ENCODE measurements at regions not wholly inside any gene's neighbourhood (a gene's known extent, or its start where the extent isn't known, plus 50 kb on each side); places are given as distances from the start of the nearest gene placed in this dataset.

- no peak overlapping the region for H3K4me3 ChIP-seq (replicated peaks in 1 of 3; ENCODE audit: insufficient read depth in 1 of 3, low read depth in 1 of 3, low read length in 3 of 3)
- no peaks in the 10 kb centered on the region for H3K79me2 ChIP-seq (ENCODE audit: control insufficient read depth, insufficient read depth, low read length)
- H3K27me3 ChIP-seq (ENCODE audit: control insufficient read depth in 2 of 2, insufficient read depth in 2 of 2, low read length in 2 of 2) = no peaks in the 10 kb centered on the region
- no peak overlapping the region for H3K4me2 ChIP-seq (ENCODE audit: insufficient read depth, low read length)
- POLR2A ChIA-PET = no interaction called here
- H4K20me1 ChIP-seq (replicated peaks; ENCODE audit: control insufficient read depth, extremely low read depth, insufficient read depth, low read length) = no peaks in the 10 kb centered on the region
- no peak overlapping the region for H3K9ac ChIP-seq (replicated peaks; ENCODE audit: extremely low read depth, insufficient read depth, low read length)
- no peaks in the 10 kb centered on the region for H3K9me1 ChIP-seq (replicated peaks; ENCODE audit: control insufficient read depth, extremely low read depth, insufficient read depth, low read length)
- CTCF ChIA-PET = no interaction called here
- H3K27ac ChIP-seq (ENCODE audit: insufficient read depth, low read depth, low read length) = no peak overlapping the region
- no TSS peak for BruUV-seq (replicated peaks)
- H3K4me1 ChIP-seq (ENCODE audit: control insufficient read depth, extremely low read depth, insufficient read depth, low read length) = no peaks in the 10 kb centered on the region
- intact Hi-C loops (cut with micrococcal nuclease) (no loop called here), dilution Hi-C loops (cut with MboI; ENCODE audit: extremely low pct_ligation_motif_present, low sequenced_read_pairs) (no loop called here)
- FAIRE-seq (no peak), DNase-seq (ENCODE audit: low read depth, low spot score) (no peak)
- TF ChIP-seq, protein P1, sequence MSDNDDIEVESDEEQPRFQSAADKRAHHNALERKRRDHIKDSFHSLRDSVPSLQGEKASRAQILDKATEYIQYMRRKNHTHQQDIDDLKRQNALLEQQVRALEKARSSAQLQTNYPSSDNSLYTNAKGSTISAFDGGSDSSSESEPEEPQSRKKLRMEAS (IDR thresholded peaks at IDR 0.05; ENCODE audit: insufficient read depth, insufficient read length) = no peak
- TF ChIP-seq GATA2 (IDR thresholded peaks at IDR 0.05; ENCODE audit: insufficient read depth, insufficient read length, low read depth, low read length) (no peak), CTCF (IDR thresholded peaks at IDR 0.05; ENCODE audit: extremely low read depth in 1 of 2, insufficient read depth in 1 of 2, low read depth in 1 of 2, low read length in 2 of 2) (no peak), POLR2AphosphoS5 (IDR thresholded peaks at IDR 0.05; ENCODE audit: insufficient read depth, low read depth, low read length) (no peak), EZH2 (IDR thresholded peaks at IDR 0.05; ENCODE audit: borderline replicate concordance, low read depth, low read length, severe bottlenecking) (no peak), FOS (IDR thresholded peaks at IDR 0.05; ENCODE audit: borderline replicate concordance, insufficient read depth, low read length) (no peak), JUN (IDR thresholded peaks at IDR 0.05; ENCODE audit: borderline replicate concordance, insufficient read depth, insufficient read length, low read depth) (no peak), POLR2A (IDR thresholded peaks at IDR 0.05; ENCODE audit: low read depth, low read length) (no peak)
- H2AFZ ChIP-seq (ENCODE audit: low read depth, low read length) = no peak overlapping the region
- H3K9me3 ChIP-seq (replicated peaks; ENCODE audit: control insufficient read depth, insufficient read depth, low read length) = no peaks in the 10 kb centered on the region
- no peaks in the 10 kb centered on the region for H3K36me3 ChIP-seq (ENCODE audit: control insufficient read depth in 2 of 2, extremely low read depth in 1 of 2, insufficient read depth in 2 of 2, low read length in 2 of 2)
These were observed 122.6 kb downstream of the BOD1 start for GRCh38 chr5:173493846-173494245.
